Right ventricle myocardium inferior (tissue), 1 donor: ENCODE measurements at regions not wholly inside any gene's neighbourhood (a gene's known extent, or its start where the extent isn't known, plus 50 kb on each side); places are given as distances from the start of the nearest gene placed in this dataset.

Experiments
- ATAC-seq: fragments of 200-7000 bp; cut with Tn5 transposase; one replicate; pipeline ENCODE4 v1.9.1; 2020; ENCODE audit warnings: mild to moderate bottlenecking, moderate library complexity
- DNase-seq: peaks from one replicate; pipeline ENCODE4 v3.0.0; 2021; ENCODE audit errors: missing footprints
- intact Hi-C: fragments of 100-400 bp; cut with DNase I; formaldehyde crosslinking; loops from one replicate; pipeline ENCODE4 v1.11.0; 2022
- donor health status: DM: no; HTN: yes; CAD: no; lungs with severe emphysema.

DNA sequence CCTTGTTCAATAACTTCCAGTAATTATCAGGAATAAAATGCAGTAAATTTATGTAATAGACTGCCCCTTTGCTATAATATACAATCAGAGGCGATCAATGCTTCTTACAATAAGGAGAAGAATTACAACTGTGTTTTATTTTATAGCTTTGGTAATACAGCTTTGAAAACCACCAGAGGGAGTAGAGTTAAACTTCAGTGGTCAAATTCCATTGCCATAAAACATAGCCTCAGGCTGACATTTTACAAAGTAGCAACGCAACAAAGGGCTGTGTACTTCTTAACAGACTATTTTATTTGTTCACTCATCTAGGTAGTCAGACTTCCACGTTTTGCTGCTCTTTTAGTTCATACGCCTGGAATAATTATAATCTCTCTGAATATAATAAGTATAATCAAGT is 58.5 kb downstream of the TEX13C start:
- ATAC-seq (no peak), DNase-seq (no peak)
- intact Hi-C loops, result no loop called here

DNA sequence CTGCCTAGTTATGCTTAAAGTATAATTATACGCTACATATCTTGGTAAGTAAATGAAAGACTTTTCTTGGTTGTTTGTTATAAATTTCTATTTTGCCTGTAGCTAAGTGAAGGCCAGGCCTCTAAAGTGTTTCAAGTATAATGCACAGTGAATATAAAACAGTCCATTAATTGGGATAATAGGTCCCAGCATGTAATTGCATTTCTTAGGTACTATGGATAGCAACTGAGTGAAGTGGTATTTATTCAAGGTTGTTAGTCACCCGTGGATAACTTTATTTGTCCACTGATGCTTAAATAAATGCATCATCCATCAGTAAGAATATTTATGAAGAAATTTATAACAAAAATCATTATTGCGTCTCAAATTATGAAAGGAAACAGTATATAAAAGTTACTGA is 59.1 kb downstream of the TEX13C start:
- ATAC-seq, result no peak

DNA sequence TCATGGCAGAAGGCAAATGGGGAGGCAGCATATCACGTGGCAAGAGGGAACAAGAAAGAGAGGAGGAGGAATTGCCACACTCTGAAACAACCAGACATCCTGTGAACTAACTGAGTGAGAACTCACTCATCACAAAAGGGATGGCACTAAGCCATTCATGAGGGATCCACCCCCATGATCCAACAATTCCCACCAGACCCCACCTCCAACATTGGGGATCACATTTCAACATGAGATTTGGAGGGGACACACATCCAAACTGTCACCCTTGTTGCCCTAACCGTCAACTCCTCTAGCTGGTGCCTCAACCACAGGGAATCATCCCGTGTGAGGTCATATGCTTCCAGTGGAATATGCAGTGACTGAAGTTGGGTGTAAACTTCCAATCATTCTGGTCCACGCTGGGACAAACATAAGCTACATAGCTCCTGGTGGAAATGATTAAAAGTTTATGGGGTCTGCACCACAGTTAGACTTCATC is 62.5 kb downstream of the TEX13C start:
- intact Hi-C loops, result no loop called here
- DNase-seq, result no peak
- ATAC-seq, result no peak

More for the DNA sequence above, 59.1 kb downstream of the TEX13C start:
- no peak for DNase-seq
- intact Hi-C loops, result no loop called here

DNA sequence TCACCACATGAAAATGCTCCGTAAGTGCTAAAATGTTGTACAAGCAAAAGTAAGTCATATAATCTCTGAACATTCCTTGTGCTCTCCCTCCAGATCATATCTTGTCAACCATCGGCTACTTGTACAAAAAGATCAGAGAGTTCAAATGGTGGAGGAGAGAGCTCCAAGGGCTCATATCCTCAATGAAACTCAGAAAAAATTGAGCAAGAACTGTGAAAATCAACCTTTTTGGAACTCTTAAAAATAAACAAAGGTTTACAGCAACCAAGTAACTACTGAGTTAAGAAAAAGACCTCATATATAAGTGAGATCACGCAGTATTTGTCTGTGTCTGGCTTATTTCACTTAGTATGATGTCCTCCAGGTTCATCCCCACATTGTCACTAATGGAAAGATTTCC is 63.2 kb downstream of the TEX13C start:
- intact Hi-C loops, result no loop called here

DNA sequence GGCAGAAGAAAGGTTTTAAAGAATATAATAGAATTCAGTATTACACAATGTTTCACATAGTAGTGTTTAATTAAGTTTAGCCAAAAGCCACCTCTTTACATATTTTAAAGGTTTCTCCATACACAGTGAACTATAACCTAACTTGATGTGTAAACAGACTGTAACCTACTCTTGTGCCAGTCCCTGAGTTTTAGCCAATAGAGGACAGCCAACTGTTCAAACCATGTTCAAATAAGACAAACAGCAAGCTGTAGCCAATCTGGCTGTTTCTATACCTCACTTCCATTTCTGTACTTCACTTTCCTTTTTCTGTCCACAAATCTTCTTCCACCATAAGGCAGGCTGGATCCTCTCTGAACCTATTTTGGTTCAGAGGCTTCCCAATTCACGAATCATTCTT is 65.2 kb downstream of the TEX13C start:
- no peak for DNase-seq
- no peak for ATAC-seq
- intact Hi-C loops, result no loop called here

More for the DNA sequence above, 63.2 kb downstream of the TEX13C start:
- DNase-seq (no peak), ATAC-seq (no peak)

- intact Hi-C loops, result no loop called here
- DNase-seq (no peak), ATAC-seq (no peak)
Observed at GRCh38 chrX:125387945-125388344, 68.3 kb downstream of the TEX13C start.

DNA sequence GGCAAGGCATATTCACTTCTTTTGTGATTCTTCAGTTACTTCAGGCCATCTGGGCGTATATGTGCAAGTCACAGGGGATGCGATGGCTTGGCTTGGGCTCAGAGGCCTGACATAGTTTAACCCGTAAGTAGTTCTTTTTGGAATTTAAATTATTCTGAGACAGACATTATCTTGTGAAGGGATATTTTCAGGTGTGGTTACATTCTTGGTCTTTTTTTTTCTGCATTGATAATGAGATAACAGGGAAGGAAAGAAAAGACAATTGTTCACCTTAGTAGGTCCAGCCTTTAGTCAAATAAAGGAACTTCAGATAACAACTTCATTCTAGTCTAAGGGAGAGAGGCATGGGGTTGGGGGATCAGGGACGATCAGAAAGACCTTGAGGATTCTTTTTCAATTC is 74.8 kb downstream of the TEX13C start:
- no peak for DNase-seq
- intact Hi-C loops, result no loop called here
- no peak for ATAC-seq

DNA sequence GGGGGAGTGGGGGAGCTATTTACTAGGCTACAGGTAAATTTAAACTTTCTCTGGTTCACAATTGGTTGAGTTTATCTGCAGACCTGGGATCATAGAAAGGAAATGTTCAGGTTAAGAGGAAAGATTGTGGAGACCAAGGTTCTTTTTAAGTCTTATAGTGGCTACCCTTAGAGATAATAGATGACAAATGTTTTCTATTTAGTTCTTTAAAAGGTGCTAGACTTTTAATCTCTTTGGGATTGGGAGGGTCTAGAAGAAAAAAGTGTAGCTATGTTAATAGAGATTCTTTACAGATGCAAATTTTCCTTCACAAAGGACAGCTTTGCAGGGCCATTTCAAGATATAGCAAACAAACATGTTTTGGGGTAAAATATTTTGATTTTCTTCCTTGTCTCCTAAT is 76.0 kb downstream of the TEX13C start:
- ATAC-seq (no peak), DNase-seq (no peak)
- intact Hi-C loops, result no loop called here

DNA sequence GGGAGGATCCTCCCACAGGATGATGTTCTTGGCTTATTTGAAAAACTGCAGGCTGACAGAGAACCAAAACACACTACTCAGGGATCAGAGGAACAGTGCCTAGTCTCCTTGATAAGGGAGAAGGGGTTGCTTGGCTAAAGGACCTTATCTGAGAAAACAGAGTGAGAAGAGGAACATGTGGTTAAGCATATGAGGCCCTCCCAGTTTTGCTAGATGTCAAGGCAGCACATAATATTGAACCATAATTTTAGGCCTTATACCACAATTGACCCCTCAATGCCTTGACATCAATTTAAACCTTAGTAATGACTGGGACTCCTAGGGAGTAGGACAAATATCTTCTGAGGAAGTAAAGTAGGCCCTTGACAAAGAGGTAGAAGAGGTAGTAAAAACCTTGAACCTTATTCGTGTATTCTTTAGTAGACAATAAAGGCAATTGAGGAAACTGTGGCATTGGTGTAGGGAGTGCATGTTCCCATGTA is 79.3 kb downstream of the TEX13C start:
- no peak for ATAC-seq
- intact Hi-C loops, result no loop called here
- no peak for DNase-seq

GRCh38 chrX:125402807-125403206 is 83.1 kb downstream of the TEX13C start:
- DNase-seq (no peak), ATAC-seq (no peak)
- intact Hi-C loops, result no loop called here

GRCh38 chrX:125404667-125405160 is 85.0 kb downstream of the TEX13C start:
- ATAC-seq (no peak), DNase-seq (no peak)
- intact Hi-C loops, result no loop called here

GRCh38 chrX:125405339-125405738 is 85.7 kb downstream of the TEX13C start:
- intact Hi-C loops, result no loop called here

GRCh38 chrX:125407314-125407713 is 87.6 kb downstream of the TEX13C start:
- intact Hi-C loops, result no loop called here
- DNase-seq (no peak), ATAC-seq (no peak)

More at GRCh38 chrX:125405339-125405738, 85.7 kb downstream of the TEX13C start:
- no peak for ATAC-seq
- no peak for DNase-seq

GRCh38 chrX:125420809-125421208 is 101.1 kb downstream of the TEX13C start:
- intact Hi-C loops, result no loop called here
- ATAC-seq (no peak), DNase-seq (no peak)

DNA sequence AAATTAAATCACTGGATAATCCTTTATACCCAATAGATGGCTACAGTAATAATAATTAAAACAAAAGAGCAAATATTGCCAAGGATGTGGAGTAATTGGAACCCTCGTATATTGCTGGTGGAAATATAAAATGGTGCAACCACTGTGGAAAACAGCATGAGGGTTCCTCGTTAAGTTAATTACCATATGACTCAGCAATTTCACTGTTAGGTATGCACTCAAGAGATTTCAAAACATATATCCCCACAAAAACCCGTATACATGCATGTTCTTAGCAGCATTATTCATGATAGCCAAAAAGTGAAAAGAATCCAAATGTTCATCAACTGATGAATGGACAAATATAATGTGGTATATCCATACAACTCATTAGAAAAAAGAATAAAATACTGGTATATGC is 103.3 kb downstream of the TEX13C start:
- no peak for ATAC-seq
- intact Hi-C loops, result no loop called here

GRCh38 chrX:125424536-125424935 is 104.9 kb downstream of the TEX13C start:
- ATAC-seq (no peak), DNase-seq (no peak)

More for the DNA sequence above, 103.3 kb downstream of the TEX13C start:
- no peak for DNase-seq

GRCh38 chrX:125436855-125437254 is 117.2 kb downstream of the TEX13C start:
- ATAC-seq, result no peak
- no peak for DNase-seq
- intact Hi-C loops, result no loop called here

More at GRCh38 chrX:125424536-125424935, 104.9 kb downstream of the TEX13C start:
- intact Hi-C loops, result no loop called here

DNA sequence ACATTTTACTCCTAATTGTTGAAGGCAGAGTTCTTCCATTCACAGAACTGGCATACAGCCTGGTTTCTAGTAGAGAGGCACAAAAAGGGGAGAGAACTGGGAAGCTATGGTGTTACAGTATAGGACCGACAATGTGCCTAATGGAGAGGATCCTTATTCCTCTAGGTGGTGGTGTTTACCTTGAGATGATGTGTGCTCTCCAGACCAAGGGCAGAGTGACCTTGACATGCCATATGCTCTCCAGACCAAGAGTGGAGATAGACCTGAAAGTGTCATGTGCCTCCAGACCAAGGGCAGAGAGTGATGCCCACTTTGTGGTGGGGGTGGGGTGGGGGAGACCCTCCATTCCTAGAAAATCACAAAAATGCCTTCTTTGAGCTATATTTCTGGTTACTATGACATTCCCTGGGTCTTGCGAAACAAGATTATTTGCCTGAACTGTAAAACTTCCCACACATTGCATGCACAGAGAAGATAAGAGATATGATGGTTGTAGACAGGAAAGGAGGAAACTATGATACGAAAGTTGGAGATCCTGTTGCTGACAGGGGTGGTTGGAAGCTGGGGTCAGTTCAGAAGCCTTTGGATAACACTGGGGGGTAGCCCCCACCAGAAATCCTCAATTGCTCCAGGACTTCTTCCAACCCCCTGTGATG is 119.7 kb downstream of the TEX13C start:
- DNase-seq (no peak), ATAC-seq (no peak)
- intact Hi-C loops, result no loop called here

GRCh38 chrX:125444659-125445058 is 125.0 kb downstream of the TEX13C start:
- intact Hi-C loops, result no loop called here
- DNase-seq (no peak), ATAC-seq (no peak)

DNA sequence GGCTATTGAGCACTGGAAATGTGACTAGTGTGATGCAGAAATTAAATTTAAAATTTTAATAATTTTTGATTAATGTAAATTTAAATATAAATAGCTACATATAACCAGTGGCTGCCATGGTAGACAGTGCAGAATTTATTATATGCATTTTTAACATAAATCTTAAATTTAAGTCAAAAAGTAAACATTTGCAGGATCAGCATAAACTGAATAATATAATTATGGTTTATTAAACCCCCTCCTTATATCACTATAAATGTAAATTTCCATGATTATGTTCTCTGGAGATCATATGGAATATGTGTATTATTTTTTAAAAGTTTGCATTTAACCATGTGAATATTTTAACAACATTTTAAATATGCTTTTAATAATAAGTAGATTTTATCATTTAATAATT is 155.8 kb downstream of the TEX13C start:
- intact Hi-C loops, result no loop called here
- no peak for ATAC-seq
- no peak for DNase-seq

DNA sequence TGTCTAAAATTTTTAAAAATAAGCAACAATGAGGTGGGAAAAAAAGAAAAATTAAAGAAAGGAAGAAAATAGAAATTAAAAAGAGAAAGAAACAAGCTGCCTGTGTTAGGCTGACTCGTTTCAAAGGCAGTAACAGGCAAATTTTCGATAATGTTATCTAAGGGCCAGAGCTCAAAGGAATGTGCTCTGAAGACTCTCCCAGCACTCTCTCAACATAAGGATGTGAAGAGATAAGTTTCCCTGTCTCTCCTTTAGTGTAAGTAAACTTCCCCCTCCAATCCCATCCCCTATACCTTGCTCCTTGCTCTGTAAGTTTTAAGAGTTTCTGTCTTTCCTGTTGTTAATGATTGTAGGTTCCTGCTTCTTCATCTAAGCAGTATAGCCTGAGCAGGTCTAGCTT is 172.8 kb downstream of the TEX13C start:
- DNase-seq, result no peak
- intact Hi-C loops, result no loop called here

More for the DNA sequence above, 172.8 kb downstream of the TEX13C start:
- ATAC-seq, result no peak
